Activated B cell treated with CpG ODN at 0.5 μM for 24 hours (primary cell): ENCODE measurements at regions not wholly inside any gene's neighbourhood (a gene's known extent, or its start where the extent isn't known, plus 50 kb on each side); places are given as distances from the start of the nearest gene placed in this dataset.
"Not testable (repeated sequence)": the region's sequence is repeated elsewhere in the genome, so short reads cannot be mapped to it uniquely, and the experiment has no call there.

Experiments
- ATAC-seq: fragments of 200-7000 bp; cut with Tn5 transposase; one replicate; pipeline ENCODE4 v1.10.0; 2021; ENCODE audit warnings: low read depth, mild to moderate bottlenecking, moderate library complexity
- CTCF ChIA-PET: fragments of 350-600 bp; sonication (Branson Sonifier 250); formaldehyde crosslinking; loops from one replicate; lab custom pipeline; 2021; ENCODE audit warnings: antibody characterized with exemption; lab: Charles Lee
- POLR2A ChIA-PET: fragments of 350-600 bp; sonication (Branson Sonifier 250); formaldehyde crosslinking; loops from one replicate; lab custom pipeline; 2021; ENCODE audit warnings: antibody characterized with exemption; lab: Charles Lee
- DNase-seq: peaks from one replicate; pipeline ENCODE4 v3.0.0; 2022
- H3K27ac Mint-ChIP-seq: one replicate; pipeline ENCODE4 v1.8.0; 2020; ENCODE audit warnings: mixed read lengths
- H3K27me3 Mint-ChIP-seq: one replicate; pipeline ENCODE4 v1.8.0; 2021; ENCODE audit warnings: mixed read lengths
- H3K36me3 Mint-ChIP-seq: one replicate; pipeline ENCODE4 v1.8.0; 2021; ENCODE audit warnings: low read depth, mixed read lengths
- H3K4me1 Mint-ChIP-seq: one replicate; pipeline ENCODE4 v1.8.0; 2021; ENCODE audit warnings: mixed read lengths
- H3K4me3 Mint-ChIP-seq: one replicate; pipeline ENCODE4 v1.8.0; 2020; ENCODE audit warnings: mild to moderate bottlenecking, mixed read lengths
- H3K9me3 Mint-ChIP-seq: one replicate; pipeline ENCODE4 v1.8.0; 2020; ENCODE audit warnings: mixed read lengths
- intact Hi-C: fragments of 100-400 bp; cut with micrococcal nuclease; formaldehyde crosslinking; loops from one replicate; pipeline ENCODE4 v1.15.1; 2024
- TF ChIP-seq, protein P1 (sequence below): fragments of 200-600 bp; IDR thresholded peaks from one replicate; pipeline ENCODE4 v1.8.0; 2022; ENCODE audit warnings: antibody characterized with exemption, mild to moderate bottlenecking

DNA sequence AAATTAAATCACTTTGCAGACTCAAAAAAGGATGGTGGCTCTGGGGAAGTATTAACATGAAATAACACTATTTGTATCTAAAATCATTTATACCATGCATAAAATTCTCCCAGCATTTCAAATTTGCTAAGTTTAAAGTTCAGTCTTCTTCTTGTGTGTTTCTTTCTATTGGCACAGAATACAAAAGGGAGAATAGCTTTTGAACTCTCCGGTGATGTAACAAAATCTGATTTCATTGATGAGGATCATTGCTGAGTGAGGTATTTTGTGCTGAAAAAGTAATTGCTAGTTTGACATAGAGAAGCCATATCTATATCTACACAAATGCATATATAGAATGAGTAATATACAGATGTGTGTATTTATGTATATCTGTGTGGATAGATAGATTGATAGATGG lies 174.8 kb downstream of the LACC1 start:
- H3K4me1 Mint-ChIP-seq: no peaks in the 10 kb centered on the region
- H3K27ac Mint-ChIP-seq: no peak overlapping the region
- DNase-seq (no peak), ATAC-seq (no peak)
- H3K36me3 Mint-ChIP-seq: no peaks in the 10 kb centered on the region
- TF ChIP-seq, protein P1, sequence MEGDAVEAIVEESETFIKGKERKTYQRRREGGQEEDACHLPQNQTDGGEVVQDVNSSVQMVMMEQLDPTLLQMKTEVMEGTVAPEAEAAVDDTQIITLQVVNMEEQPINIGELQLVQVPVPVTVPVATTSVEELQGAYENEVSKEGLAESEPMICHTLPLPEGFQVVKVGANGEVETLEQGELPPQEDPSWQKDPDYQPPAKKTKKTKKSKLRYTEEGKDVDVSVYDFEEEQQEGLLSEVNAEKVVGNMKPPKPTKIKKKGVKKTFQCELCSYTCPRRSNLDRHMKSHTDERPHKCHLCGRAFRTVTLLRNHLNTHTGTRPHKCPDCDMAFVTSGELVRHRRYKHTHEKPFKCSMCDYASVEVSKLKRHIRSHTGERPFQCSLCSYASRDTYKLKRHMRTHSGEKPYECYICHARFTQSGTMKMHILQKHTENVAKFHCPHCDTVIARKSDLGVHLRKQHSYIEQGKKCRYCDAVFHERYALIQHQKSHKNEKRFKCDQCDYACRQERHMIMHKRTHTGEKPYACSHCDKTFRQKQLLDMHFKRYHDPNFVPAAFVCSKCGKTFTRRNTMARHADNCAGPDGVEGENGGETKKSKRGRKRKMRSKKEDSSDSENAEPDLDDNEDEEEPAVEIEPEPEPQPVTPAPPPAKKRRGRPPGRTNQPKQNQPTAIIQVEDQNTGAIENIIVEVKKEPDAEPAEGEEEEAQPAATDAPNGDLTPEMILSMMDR: no peak
- H3K27me3 Mint-ChIP-seq: peaks cover 23% of the 10 kb centered on the region
- no peaks in the 10 kb centered on the region for H3K9me3 Mint-ChIP-seq
- intact Hi-C loops: no loop called here
- no peak overlapping the region for H3K4me3 Mint-ChIP-seq
- ChIA-PET CTCF (no interaction called here), POLR2A (no interaction called here)

DNA sequence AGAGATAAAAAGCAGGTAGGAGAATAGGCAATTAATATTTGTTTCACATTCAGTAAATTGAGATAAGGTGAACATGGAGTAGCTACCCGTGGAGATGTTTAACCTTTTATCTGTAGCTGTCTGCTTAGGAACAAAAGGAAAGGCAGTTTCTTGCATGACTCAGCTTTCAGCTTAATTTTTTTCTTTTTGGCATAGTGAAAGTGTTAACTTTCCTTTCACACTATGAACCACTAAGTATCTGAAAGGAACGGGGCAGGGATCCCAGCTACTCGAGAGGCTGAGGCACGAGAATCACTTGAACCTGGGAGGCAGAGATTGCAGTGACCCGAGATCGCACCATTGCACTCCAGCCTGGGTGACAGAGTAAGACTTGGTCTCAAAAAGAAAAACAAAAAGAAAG lies 176.0 kb downstream of the LACC1 start:
- DNase-seq, ATAC-seq, H3K9me3 Mint-ChIP-seq, intact Hi-C loops, H3K27ac Mint-ChIP-seq, POLR2A ChIA-PET, H3K4me1 Mint-ChIP-seq, H3K4me3 Mint-ChIP-seq, H3K36me3 Mint-ChIP-seq, CTCF ChIA-PET: not testable (repeated sequence)
- peaks cover 23% of the 10 kb centered on the region for H3K27me3 Mint-ChIP-seq

DNA sequence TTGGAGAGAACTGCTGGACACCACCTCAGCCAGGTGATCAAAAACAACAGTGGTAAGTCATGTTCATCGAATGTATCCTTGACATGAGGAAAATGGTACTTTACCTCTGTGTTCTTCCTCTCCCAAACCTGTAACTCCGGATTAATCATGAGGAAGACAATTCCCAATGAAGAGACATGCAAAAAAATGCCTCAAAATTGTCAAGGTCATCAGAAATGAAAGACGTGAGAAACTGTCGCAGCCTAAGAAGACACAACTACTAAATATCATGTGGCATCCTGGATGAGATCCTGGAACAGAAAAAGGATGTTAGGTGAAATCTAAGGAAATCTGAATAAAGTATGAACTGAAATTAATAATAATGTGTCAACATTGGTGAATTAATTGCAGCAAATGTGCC lies 178.4 kb downstream of the LACC1 start:
- Mint-ChIP-seq H3K27ac (no peak overlapping the region), H3K36me3 (no peaks in the 10 kb centered on the region), H3K4me3 (no peak overlapping the region), H3K9me3 (no peaks in the 10 kb centered on the region), H3K4me1 (no peaks in the 10 kb centered on the region), H3K27me3 (peaks cover 21% of the 10 kb centered on the region)
- intact Hi-C loops: no loop called here
- CTCF ChIA-PET: no interaction called here
- ATAC-seq (no peak), DNase-seq (no peak)
- POLR2A ChIA-PET: no interaction called here
- TF ChIP-seq, protein P1: no peak

DNA sequence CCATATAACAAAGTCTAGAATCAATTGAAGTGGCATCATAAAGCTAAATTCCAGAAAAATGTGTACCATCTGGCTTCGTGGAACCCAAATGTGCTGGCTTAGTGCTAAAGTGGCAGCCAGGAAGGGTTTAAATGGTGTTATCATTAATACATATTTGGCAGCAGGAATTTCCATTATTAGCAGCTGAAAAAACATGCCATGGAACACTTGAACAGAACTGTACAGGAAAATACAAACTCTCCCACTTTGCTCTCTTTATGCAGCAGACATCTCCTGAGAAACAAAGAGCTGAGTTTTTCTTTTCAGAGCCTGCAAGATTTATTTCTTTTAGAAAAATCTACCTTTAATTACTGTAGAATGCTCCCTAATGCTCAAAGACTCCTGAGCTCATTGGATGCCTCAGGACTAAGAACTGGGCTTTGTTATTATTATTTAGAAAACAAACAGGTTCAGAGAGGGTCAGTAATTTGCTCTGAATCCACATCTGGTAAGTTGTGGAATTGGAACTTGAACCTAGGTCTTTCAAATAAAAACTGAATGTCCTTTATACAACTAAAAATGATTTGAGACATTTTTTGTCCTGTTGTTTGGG lies 179.0 kb downstream of the LACC1 start:
- ChIA-PET CTCF (no interaction called here), POLR2A (no interaction called here)
- DNase-seq (no peak), ATAC-seq (no peak)
- Mint-ChIP-seq H3K27me3 (peaks cover 17% of the 10 kb centered on the region), H3K27ac (no peak overlapping the region), H3K36me3 (no peaks in the 10 kb centered on the region), H3K9me3 (no peaks in the 10 kb centered on the region), H3K4me3 (no peak overlapping the region), H3K4me1 (no peaks in the 10 kb centered on the region)
- TF ChIP-seq, protein P1: no peak
- intact Hi-C loops: no loop called here

DNA sequence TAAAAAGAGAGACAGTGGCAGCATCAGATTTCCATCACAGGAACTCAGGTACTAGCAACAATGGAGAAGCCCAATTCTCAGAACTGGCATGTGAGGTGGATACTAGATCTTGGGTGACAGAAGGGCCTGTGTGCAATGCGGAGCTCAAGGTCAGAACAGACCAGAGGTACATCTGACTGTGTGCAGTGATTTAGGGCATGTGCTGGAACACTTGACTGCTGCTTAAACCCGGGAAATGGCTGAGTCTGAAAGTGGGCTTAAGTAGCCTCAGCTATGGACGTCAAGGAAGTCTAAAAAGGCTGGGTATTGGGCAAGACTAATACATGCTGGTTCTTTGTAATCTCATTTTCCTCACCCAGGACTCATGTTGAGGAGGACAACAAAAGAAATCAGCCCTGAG lies 182.2 kb downstream of the LACC1 start:
- Mint-ChIP-seq H3K27me3 (peaks cover 6% of the 10 kb centered on the region), H3K4me1 (no peaks in the 10 kb centered on the region), H3K36me3 (no peaks in the 10 kb centered on the region), H3K4me3 (no peak overlapping the region), H3K27ac (no peak overlapping the region), H3K9me3 (no peaks in the 10 kb centered on the region)
- ChIA-PET POLR2A (no interaction called here), CTCF (no interaction called here)
- intact Hi-C loops: no loop called here
- ATAC-seq: no peak
- no peak for DNase-seq
- TF ChIP-seq, protein P1: no peak

DNA sequence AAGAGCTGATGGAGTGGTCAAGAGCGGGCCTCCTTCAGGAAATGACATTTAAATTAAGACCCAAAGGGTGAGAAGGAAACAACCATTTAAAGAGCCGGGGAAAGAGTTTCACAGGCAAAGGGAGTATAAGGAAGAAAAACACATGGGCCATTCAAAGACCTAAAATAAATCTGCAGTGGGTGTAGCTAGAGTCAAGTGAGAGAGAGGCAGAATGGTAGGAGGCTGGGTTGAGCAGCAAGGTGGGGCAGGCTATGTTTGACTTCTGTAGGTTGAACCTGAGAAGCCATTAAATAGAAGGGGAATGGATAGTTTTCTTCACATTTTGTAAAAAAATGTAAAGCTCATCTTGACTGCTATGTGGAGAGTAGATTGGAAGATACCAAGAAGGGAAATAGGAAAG lies 183.8 kb downstream of the LACC1 start:
- Mint-ChIP-seq H3K36me3 (no peaks in the 10 kb centered on the region), H3K27ac (no peak overlapping the region), H3K4me1 (no peaks in the 10 kb centered on the region), H3K27me3 (peaks cover 10% of the 10 kb centered on the region), H3K9me3 (no peaks in the 10 kb centered on the region), H3K4me3 (no peak overlapping the region)
- TF ChIP-seq, protein P1: no peak
- intact Hi-C loops: no loop called here
- ChIA-PET CTCF (no interaction called here), POLR2A (no interaction called here)
- DNase-seq (no peak), ATAC-seq (no peak)
